ENCODE measurements at regions not wholly inside any gene's neighbourhood (a gene's known extent, or its start where the extent isn't known, plus 50 kb on each side); places are given as distances from the start of the nearest gene placed in this dataset.

DNA sequence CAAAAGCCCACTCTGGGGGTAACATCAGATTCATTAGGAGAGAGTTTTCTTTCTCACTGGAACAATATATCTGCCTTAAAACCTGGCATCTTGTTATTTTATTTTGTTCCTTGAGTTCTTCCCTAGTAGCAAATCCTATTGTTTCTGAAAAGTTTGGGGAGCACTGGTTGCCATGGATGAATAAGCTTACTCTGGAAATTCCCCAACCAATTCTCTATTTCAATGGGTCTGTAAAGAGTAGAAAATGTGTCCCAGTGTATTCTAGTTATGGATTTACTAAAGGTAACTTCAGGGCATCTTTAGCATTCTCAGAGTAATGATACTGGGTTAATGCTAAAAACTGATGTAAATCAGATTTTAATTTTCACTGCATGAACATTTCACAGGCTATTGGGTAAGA is 94.2 kb upstream of the S1PR3 start:
- no peak overlapping the region for H3K18ac ChIP-seq (ENCODE audit: low read depth, low read length)
- DNase-seq = no peak

More for the DNA sequence above, 94.2 kb upstream of the S1PR3 start:
- no peak overlapping the region for H2BK20ac ChIP-seq (ENCODE audit: low read depth, low read length)
- dilution Hi-C loops (cut with HindIII; ENCODE audit: low sequenced_read_pairs, unreplicated experiment) (no loop called here), in situ Hi-C loops (cut with MboI; ENCODE audit: low sequenced_read_pairs) (no loop called here), intact Hi-C loops (cut with micrococcal nuclease) (no loop called here)
- no peaks in the 10 kb centered on the region for H3K4me1 ChIP-seq (ENCODE audit: control insufficient read depth, insufficient read depth, low read length)
- H4K8ac ChIP-seq (ENCODE audit: low read depth in 2 of 2, low read length in 2 of 2) = no peak overlapping the region
- H4K91ac ChIP-seq (ENCODE audit: insufficient read depth, low read depth, low read length) = no peak overlapping the region
- H3K4me2 ChIP-seq (ENCODE audit: low read depth, low read length) = no peak overlapping the region
- H2BK120ac ChIP-seq (ENCODE audit: low read depth, low read length) = no peak overlapping the region
- H4K20me1 ChIP-seq (ENCODE audit: insufficient read depth, low read length) = no peaks in the 10 kb centered on the region
- ATAC-seq (ENCODE audit: low read depth) = no peak
- TF ChIP-seq RCOR1 (IDR thresholded peaks at IDR 0.05; ENCODE audit: insufficient replicate concordance, low read length) (no peak), CEBPB (IDR thresholded peaks at IDR 0.05; ENCODE audit: low read depth, low read length) (no peak), RFX5 (IDR thresholded peaks at IDR 0.05; ENCODE audit: low read depth, low read length) (no peak), USF2 (IDR thresholded peaks at IDR 0.05; ENCODE audit: low read depth, low read length) (no peak), MAZ (IDR thresholded peaks at IDR 0.05; ENCODE audit: borderline replicate concordance, low read depth, low read length) (no peak), FOS (IDR thresholded peaks at IDR 0.05; ENCODE audit: low read depth, low read length) (no peak), RAD21 (IDR thresholded peaks at IDR 0.05; ENCODE audit: low read length) (no peak), CHD1 (IDR thresholded peaks at IDR 0.05; ENCODE audit: low read depth, low read length) (no peak), MXI1 (IDR thresholded peaks at IDR 0.05; ENCODE audit: borderline replicate concordance, low read depth, low read length) (no peak), CTCF (conservative IDR thresholded peaks at IDR 0.05; ENCODE audit: low read depth, low read length) (no peak), MAFK (IDR thresholded peaks at IDR 0.05; ENCODE audit: low read depth, low read length) (no peak), NFE2L2 (IDR thresholded peaks at IDR 0.05; ENCODE audit: low read depth, low read length) (no peak), POLR2A (IDR thresholded peaks at IDR 0.05; ENCODE audit: low read depth, low read length) (no peak), SMC3 (IDR thresholded peaks at IDR 0.05; ENCODE audit: low read depth, low read length) (no peak), BHLHE40 (IDR thresholded peaks at IDR 0.05; ENCODE audit: low read depth, low read length) (no peak)
- TF ChIP-seq, protein P1, sequence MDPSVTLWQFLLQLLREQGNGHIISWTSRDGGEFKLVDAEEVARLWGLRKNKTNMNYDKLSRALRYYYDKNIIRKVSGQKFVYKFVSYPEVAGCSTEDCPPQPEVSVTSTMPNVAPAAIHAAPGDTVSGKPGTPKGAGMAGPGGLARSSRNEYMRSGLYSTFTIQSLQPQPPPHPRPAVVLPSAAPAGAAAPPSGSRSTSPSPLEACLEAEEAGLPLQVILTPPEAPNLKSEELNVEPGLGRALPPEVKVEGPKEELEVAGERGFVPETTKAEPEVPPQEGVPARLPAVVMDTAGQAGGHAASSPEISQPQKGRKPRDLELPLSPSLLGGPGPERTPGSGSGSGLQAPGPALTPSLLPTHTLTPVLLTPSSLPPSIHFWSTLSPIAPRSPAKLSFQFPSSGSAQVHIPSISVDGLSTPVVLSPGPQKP (IDR thresholded peaks at IDR 0.05; ENCODE audit: borderline replicate concordance, low read depth, low read length) = no peak
- no peak overlapping the region for H3K14ac ChIP-seq (replicated peaks; ENCODE audit: low read depth, low read length)
- H2BK5ac ChIP-seq (ENCODE audit: low read depth, low read length, poor library complexity, severe bottlenecking) = no peak overlapping the region
- H2AK9ac ChIP-seq (replicated peaks; ENCODE audit: low read depth, low read length, poor library complexity) = no peak overlapping the region
- no peak overlapping the region for H3K27ac ChIP-seq (ENCODE audit: insufficient read depth, low read length)
- no peak overlapping the region for H4K5ac ChIP-seq (ENCODE audit: low read depth, low read length)
- no peak overlapping the region for H3K4me3 ChIP-seq (ENCODE audit: insufficient read depth, low read depth, low read length)
- no peak overlapping the region for H3K9ac ChIP-seq (ENCODE audit: low read depth, low read length)
- H3K56ac ChIP-seq (ENCODE audit: extremely low read depth, insufficient read depth, low read length) = no peak overlapping the region
- H2AFZ ChIP-seq (replicated peaks; ENCODE audit: low read length, poor library complexity) = no peak overlapping the region
- no peaks in the 10 kb centered on the region for H3K9me1 ChIP-seq (ENCODE audit: insufficient read depth, low read length)
- no peaks in the 10 kb centered on the region for H3K9me3 ChIP-seq (ENCODE audit: control insufficient read depth, insufficient read depth, low read length)
- no peaks in the 10 kb centered on the region for H3K79me1 ChIP-seq (ENCODE audit: low read depth in 1 of 2, low read length in 2 of 2)
- no peaks in the 10 kb centered on the region for H3K36me3 ChIP-seq (ENCODE audit: control insufficient read depth, insufficient read depth, low read length)
- BruUV-seq (replicated peaks) = no TSS peak
- no peak overlapping the region for H2BK15ac ChIP-seq (ENCODE audit: low read depth, low read length)
- H3K27me3 ChIP-seq (ENCODE audit: control insufficient read depth, insufficient read depth, low read length) = peaks cover 8% of the 10 kb centered on the region
- POLR2A ChIA-PET (ENCODE audit: unreplicated experiment) = no interaction called here
- H2AK5ac ChIP-seq (ENCODE audit: low read depth, low read length) = no peak overlapping the region
- CTCF ChIA-PET = no interaction called here
- no peak overlapping the region for H3K4ac ChIP-seq (ENCODE audit: low read depth, low read length)
- no peak overlapping the region for H3K23ac ChIP-seq (ENCODE audit: low read depth, low read length)

Data from IMR-90 (cell line).